GM12878 (cell line): ENCODE measurements at regions not wholly inside any gene's neighbourhood (a gene's known extent, or its start where the extent isn't known, plus 50 kb on each side); places are given as distances from the start of the nearest gene placed in this dataset.

ENCODE experiments used
- ATAC-seq: fragments of 200-7000 bp; cut with Tn5 transposase; 3 replicates; pipeline ENCODE4 v1.9.1; 2020; ENCODE audit warnings: mild to moderate bottlenecking, moderate library complexity
- BruUV-seq: library from RNA; stranded (reverse); fragments of 400-500 nt; replicated peaks from 2 replicates; lab custom pipeline; 2021; lab: Mats Ljungman, UMichigan
- CTCF ChIA-PET: fragments of 300-600 bp; sonication (Branson Sonifier 250); formaldehyde crosslinking; extraction: SDS; loops from one replicate; lab custom pipeline; 2021; ENCODE audit warnings: inconsistent platforms; lab: Yijun Ruan, JAX
- POLR2A ChIA-PET: fragments of 350-600 bp; formaldehyde crosslinking; extraction: SDS; loops from one replicate; lab custom pipeline; 2021; ENCODE audit warnings: inconsistent platforms; lab: Charles Lee
- RAD21 ChIA-PET: fragments of 300-600 bp; sonication (Branson Sonifier 250); formaldehyde crosslinking; loops from one replicate; lab custom pipeline; 2023; ENCODE audit warnings: antibody characterized with exemption; ENCODE audit not compliant: unreplicated experiment; lab: Charles Lee
- SMC1A ChIA-PET: fragments of 300-600 bp; sonication (Branson Sonifier 250); formaldehyde crosslinking; loops from one replicate; lab custom pipeline; 2023; ENCODE audit not compliant: unreplicated experiment, uncharacterized antibody; lab: Charles Lee
- DNase-seq: peaks from one replicate; pipeline ENCODE4 v3.0.0-alpha.2; 2011; ENCODE audit warnings: low read depth, low spot score
- FAIRE-seq: peaks from 3 replicates; lab custom pipeline; 2011; peaks lifted over from hg19 to GRCh38; lab: Jason Lieb, UNC
- H2AFZ ChIP-seq: 2 replicates; pipeline ENCODE4 v1.6.0; 2011; ENCODE audit warnings: low read depth, low read length, control low read depth; ENCODE audit not compliant: control insufficient read depth
- H3K27ac ChIP-seq: 2 replicates; pipeline ENCODE4 v1.5.1; 2011; ENCODE audit warnings: control low read depth; ENCODE audit not compliant: control insufficient read depth, insufficient read depth
- H3K27me3 ChIP-seq, 2 experiments: replicated peaks in 1 of 2; 2 replicates each; pipeline versions ENCODE4 v1.6.0 to v1.6.1; 2011; ENCODE audit warnings: low read length in 1 of 2; ENCODE audit not compliant: control insufficient read depth in 2 of 2, insufficient read depth in 2 of 2
- H3K36me3 ChIP-seq, 2 experiments: 2 replicates each; pipeline ENCODE4 v1.5.1; 2011; ENCODE audit warnings: low read length in 1 of 2; ENCODE audit not compliant: control insufficient read depth in 2 of 2, insufficient read depth in 2 of 2
- H3K4me1 ChIP-seq: 2 replicates; pipeline ENCODE4 v1.6.1; 2011; ENCODE audit warnings: mild to moderate bottlenecking, low read length, moderate library complexity, mixed read lengths; ENCODE audit not compliant: control insufficient read depth, insufficient read depth
- H3K4me2 ChIP-seq: 2 replicates; pipeline ENCODE4 v1.6.0; 2011; ENCODE audit warnings: control low read depth; ENCODE audit not compliant: control insufficient read depth, insufficient read depth
- H3K4me3 ChIP-seq: fragments of 200-600 bp; sonication (generic); 2 replicates; pipeline ENCODE4 v1.5.1; 2016
- H3K79me2 ChIP-seq: 2 replicates; pipeline ENCODE4 v1.6.0; 2011; ENCODE audit warnings: low read length; ENCODE audit not compliant: control insufficient read depth, insufficient read depth
- H3K9ac ChIP-seq: 2 replicates; pipeline ENCODE4 v1.8.0; 2011; ENCODE audit warnings: low read length, control low read depth, mixed read lengths; ENCODE audit not compliant: control insufficient read depth, insufficient read depth
- H3K9me3 ChIP-seq: replicated peaks from 3 replicates; pipeline ENCODE4 v1.5.1; 2011; ENCODE audit warnings: mild to moderate bottlenecking, low read length; ENCODE audit not compliant: control insufficient read depth, insufficient read depth
- H4K20me1 ChIP-seq: 2 replicates; pipeline ENCODE4 v1.6.0; 2011; ENCODE audit not compliant: control insufficient read depth, insufficient read depth
- ATF7 ChIP-seq: fragments of 450-650 bp; IDR thresholded peaks from 2 replicates; pipeline ENCODE4 v1.6.1; 2016; ENCODE audit warnings: low read depth, mild to moderate bottlenecking
- BACH1 ChIP-seq: fragments of 450-650 bp; IDR thresholded peaks from 2 replicates; pipeline ENCODE4 v1.6.1; 2017; ENCODE audit warnings: mild to moderate bottlenecking, borderline replicate concordance
- EED ChIP-seq: sonication (generic); IDR thresholded peaks from 2 replicates; pipeline ENCODE4 v1.6.1; 2016; ENCODE audit warnings: antibody characterized with exemption, low read depth
- NR2C1 ChIP-seq: fragments of 450-650 bp; IDR thresholded peaks from 2 replicates; pipeline ENCODE4 v1.6.1; 2017; ENCODE audit warnings: antibody characterized with exemption, mild to moderate bottlenecking, moderate library complexity
- POLR2AphosphoS5 ChIP-seq: IDR thresholded peaks from 2 replicates; pipeline ENCODE4 v1.6.1; 2011; ENCODE audit warnings: mild to moderate bottlenecking, low read length, inconsistent platforms
- RCOR1 ChIP-seq: conservative IDR thresholded peaks from 2 replicates; pipeline ENCODE4 v1.6.1; 2012; ENCODE audit warnings: low read depth, low read length, improper control_type of control experiment
- RUNX3 ChIP-seq: IDR thresholded peaks from 2 replicates; pipeline ENCODE4 v1.6.1; 2012; ENCODE audit warnings: low read length, inconsistent platforms
- TBL1XR1 ChIP-seq: IDR thresholded peaks from 2 replicates; pipeline ENCODE4 v1.6.1; 2012; ENCODE audit warnings: low read depth, low read length, improper control_type of control experiment
- WGBS: methylation state at CpG from one replicate; pipeline ENCODE4 v1.1.6; 2016; ENCODE audit warnings: low lambda C conversion rate; ENCODE audit not compliant: insufficient replicate concordance, insufficient coverage; ENCODE audit errors: missing lambda C conversion rate; 5-methylcytosine and 5-hydroxymethylcytosine counted together
- in situ Hi-C: fragments of 300-500 bp; cut with MboI; formaldehyde crosslinking; loops from 9 replicates; pipeline ENCODE4 v1.14.3; 2018; ENCODE audit warnings: mixed read lengths
- intact Hi-C: fragments of 100-400 bp; cut with micrococcal nuclease; formaldehyde crosslinking; loops from one replicate; pipeline ENCODE4 v1.14.2; 2022; ENCODE audit not compliant: unreplicated experiment
- TF ChIP-seq, protein P1 (sequence below): fragments of 450-650 bp; conservative IDR thresholded peaks from 2 replicates; pipeline ENCODE4 v1.6.1; 2017; ENCODE audit warnings: mild to moderate bottlenecking, moderate library complexity
- TF ChIP-seq, protein P2 (sequence below): fragments of 450-650 bp; IDR thresholded peaks from 2 replicates; pipeline ENCODE4 v1.6.1; 2017; ENCODE audit warnings: low read depth, mild to moderate bottlenecking, moderate library complexity
- TF ChIP-seq, protein P3 (sequence below): fragments of 150-350 bp; IDR thresholded peaks from 2 replicates; pipeline ENCODE4 v1.6.1; 2016; ENCODE audit warnings: low read depth, low read length

DNA sequence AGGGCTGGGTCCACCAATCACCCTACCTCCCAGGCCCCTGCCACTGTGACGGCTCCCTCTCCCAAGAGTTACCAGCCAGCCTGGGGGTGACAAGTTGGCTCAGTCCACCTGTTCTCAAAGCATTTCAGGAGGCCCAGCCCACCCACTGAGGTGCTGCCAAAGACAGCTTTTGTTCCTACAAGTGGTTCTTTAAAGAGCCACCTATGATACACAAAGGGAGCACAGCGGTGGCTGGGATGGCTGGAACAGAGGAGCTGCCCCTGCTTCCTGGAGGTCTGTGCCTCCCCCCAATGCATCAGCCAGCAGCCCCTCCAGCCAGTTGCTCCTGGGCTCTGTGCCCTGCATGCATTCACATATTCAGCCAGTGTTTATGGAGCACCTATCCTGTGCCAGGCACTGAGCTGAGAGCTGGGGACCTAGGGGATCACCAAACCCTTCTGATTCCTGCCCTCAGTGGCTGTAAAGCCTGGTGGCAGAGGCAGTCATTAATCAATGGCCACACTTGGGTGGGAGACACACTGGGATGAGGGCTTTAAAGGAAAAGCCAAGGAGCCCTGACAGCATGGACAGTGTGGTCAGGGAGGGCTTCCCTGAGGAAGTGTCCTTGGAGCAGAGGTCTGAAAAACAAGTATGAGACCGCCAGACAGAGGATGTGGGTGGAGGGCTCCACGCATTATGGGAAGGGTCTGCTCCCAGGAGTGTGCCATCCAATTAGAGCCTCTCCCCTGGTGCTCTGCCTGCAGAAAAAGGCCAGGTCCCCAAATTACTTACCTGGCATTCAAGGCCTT is 107.1 kb upstream of the LINGO1 start:
- Histone ChIP-seq H3K9ac (no peak overlapping the region), H3K79me2 (no peaks in the 10 kb centered on the region), H2AFZ (no peak overlapping the region), H4K20me1 (no peaks in the 10 kb centered on the region), H3K4me2 (no peak overlapping the region), H3K27me3 (peaks cover 0 to 4% of the 10 kb centered on the region in 2 experiments; a peak in 2 of 4 replicates), H3K27ac (no peak overlapping the region), H3K36me3 (no peaks in the 10 kb centered on the region), H3K4me1 (no peaks in the 10 kb centered on the region), H3K9me3 (no peaks in the 10 kb centered on the region), H3K4me3 (no peak overlapping the region)
- WGBS, result 0% methylated on average over 3 of the region's 4 CpGs
- ChIA-PET RAD21 (no interaction called here), SMC1A (no interaction called here), POLR2A (no interaction called here), CTCF (no interaction called here)
- TF ChIP-seq, protein P1, sequence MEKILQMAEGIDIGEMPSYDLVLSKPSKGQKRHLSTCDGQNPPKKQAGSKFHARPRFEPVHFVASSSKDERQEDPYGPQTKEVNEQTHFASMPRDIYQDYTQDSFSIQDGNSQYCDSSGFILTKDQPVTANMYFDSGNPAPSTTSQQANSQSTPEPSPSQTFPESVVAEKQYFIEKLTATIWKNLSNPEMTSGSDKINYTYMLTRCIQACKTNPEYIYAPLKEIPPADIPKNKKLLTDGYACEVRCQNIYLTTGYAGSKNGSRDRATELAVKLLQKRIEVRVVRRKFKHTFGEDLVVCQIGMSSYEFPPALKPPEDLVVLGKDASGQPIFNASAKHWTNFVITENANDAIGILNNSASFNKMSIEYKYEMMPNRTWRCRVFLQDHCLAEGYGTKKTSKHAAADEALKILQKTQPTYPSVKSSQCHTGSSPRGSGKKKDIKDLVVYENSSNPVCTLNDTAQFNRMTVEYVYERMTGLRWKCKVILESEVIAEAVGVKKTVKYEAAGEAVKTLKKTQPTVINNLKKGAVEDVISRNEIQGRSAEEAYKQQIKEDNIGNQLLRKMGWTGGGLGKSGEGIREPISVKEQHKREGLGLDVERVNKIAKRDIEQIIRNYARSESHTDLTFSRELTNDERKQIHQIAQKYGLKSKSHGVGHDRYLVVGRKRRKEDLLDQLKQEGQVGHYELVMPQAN, result no peak
- TF ChIP-seq, protein P2, sequence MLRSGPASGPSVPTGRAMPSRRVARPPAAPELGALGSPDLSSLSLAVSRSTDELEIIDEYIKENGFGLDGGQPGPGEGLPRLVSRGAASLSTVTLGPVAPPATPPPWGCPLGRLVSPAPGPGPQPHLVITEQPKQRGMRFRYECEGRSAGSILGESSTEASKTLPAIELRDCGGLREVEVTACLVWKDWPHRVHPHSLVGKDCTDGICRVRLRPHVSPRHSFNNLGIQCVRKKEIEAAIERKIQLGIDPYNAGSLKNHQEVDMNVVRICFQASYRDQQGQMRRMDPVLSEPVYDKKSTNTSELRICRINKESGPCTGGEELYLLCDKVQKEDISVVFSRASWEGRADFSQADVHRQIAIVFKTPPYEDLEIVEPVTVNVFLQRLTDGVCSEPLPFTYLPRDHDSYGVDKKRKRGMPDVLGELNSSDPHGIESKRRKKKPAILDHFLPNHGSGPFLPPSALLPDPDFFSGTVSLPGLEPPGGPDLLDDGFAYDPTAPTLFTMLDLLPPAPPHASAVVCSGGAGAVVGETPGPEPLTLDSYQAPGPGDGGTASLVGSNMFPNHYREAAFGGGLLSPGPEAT, result no peak
- TF ChIP-seq NR2C1 (no peak), POLR2AphosphoS5 (no peak), TBL1XR1 (no peak), RCOR1 (no peak), BACH1 (no peak), RUNX3 (no peak), ATF7 (no peak), EED (no peak)
- TF ChIP-seq, protein P3, sequence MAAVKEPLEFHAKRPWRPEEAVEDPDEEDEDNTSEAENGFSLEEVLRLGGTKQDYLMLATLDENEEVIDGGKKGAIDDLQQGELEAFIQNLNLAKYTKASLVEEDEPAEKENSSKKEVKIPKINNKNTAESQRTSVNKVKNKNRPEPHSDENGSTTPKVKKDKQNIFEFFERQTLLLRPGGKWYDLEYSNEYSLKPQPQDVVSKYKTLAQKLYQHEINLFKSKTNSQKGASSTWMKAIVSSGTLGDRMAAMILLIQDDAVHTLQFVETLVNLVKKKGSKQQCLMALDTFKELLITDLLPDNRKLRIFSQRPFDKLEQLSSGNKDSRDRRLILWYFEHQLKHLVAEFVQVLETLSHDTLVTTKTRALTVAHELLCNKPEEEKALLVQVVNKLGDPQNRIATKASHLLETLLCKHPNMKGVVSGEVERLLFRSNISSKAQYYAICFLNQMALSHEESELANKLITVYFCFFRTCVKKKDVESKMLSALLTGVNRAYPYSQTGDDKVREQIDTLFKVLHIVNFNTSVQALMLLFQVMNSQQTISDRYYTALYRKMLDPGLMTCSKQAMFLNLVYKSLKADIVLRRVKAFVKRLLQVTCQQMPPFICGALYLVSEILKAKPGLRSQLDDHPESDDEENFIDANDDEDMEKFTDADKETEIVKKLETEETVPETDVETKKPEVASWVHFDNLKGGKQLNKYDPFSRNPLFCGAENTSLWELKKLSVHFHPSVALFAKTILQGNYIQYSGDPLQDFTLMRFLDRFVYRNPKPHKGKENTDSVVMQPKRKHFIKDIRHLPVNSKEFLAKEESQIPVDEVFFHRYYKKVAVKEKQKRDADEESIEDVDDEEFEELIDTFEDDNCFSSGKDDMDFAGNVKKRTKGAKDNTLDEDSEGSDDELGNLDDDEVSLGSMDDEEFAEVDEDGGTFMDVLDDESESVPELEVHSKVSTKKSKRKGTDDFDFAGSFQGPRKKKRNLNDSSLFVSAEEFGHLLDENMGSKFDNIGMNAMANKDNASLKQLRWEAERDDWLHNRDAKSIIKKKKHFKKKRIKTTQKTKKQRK, result no peak
- DNase-seq (no peak), ATAC-seq (no peak), FAIRE-seq (no peak)
- intact Hi-C loops, result no loop called here
- BruUV-seq, result no TSS peak
- in situ Hi-C loops, result no loop called here
